Chondrocyte (in vitro differentiated cells): ENCODE measurements at regions not wholly inside any gene's neighbourhood (a gene's known extent, or its start where the extent isn't known, plus 50 kb on each side); places are given as distances from the start of the nearest gene placed in this dataset.
"Not testable (repeated sequence)": the region's sequence is repeated elsewhere in the genome, so short reads cannot be mapped to it uniquely, and the experiment has no call there.

Source experiments
- DNase-seq: peaks from one replicate; pipeline ENCODE4 v3.0.0; 2021; ENCODE audit warnings: mixed read lengths, low spot score
- H3K27ac Mint-ChIP-seq: one replicate; pipeline ENCODE4 v1.8.0; 2021; ENCODE audit warnings: mild to moderate bottlenecking, moderate library complexity, mixed read lengths; ENCODE audit not compliant: unreplicated experiment
- H3K27me3 Mint-ChIP-seq: 2 replicates; pipeline ENCODE4 v1.8.0; 2021; ENCODE audit warnings: low read depth, mixed read lengths
- H3K36me3 Mint-ChIP-seq: 2 replicates; pipeline ENCODE4 v1.8.0; 2021; ENCODE audit warnings: low read depth, mixed read lengths
- H3K4me1 Mint-ChIP-seq: 2 replicates; pipeline ENCODE4 v1.8.0; 2021; ENCODE audit warnings: low read depth, mild to moderate bottlenecking, mixed read lengths
- H3K4me3 Mint-ChIP-seq: one replicate; pipeline ENCODE4 v1.8.0; 2021; ENCODE audit warnings: mild to moderate bottlenecking, moderate library complexity, mixed read lengths; ENCODE audit not compliant: unreplicated experiment
- H3K9me3 Mint-ChIP-seq: 2 replicates; pipeline ENCODE4 v1.8.0; 2021; ENCODE audit warnings: low read depth, mixed read lengths
- CTCF ChIP-seq: fragments of 200-600 bp; sonication (generic); IDR thresholded peaks from 2 replicates; pipeline ENCODE4 v1.5.0; 2021; ENCODE audit warnings: antibody characterized with exemption, mild to moderate bottlenecking, moderate library complexity

GRCh38 chr1:220448217-220448616 is 79.7 kb upstream of the MARK1 start:
- no peaks in the 10 kb centered on the region for H3K4me1 Mint-ChIP-seq
- peaks cover 43% of the 10 kb centered on the region for H3K27me3 Mint-ChIP-seq
- no peak for DNase-seq
- no peak for TF ChIP-seq CTCF
- no peaks in the 10 kb centered on the region for H3K36me3 Mint-ChIP-seq
- peaks cover 7% of the 10 kb centered on the region for H3K9me3 Mint-ChIP-seq
- H3K4me3 Mint-ChIP-seq = no peak overlapping the region
- H3K27ac Mint-ChIP-seq = no peak overlapping the region

- not testable (repeated sequence) for H3K4me3 Mint-ChIP-seq, H3K27ac Mint-ChIP-seq, H3K4me1 Mint-ChIP-seq, DNase-seq, H3K9me3 Mint-ChIP-seq, H3K36me3 Mint-ChIP-seq
- peaks cover 26% of the 10 kb centered on the region for H3K27me3 Mint-ChIP-seq
These were observed 83.3 kb upstream of the MARK1 start for GRCh38 chr1:220444586-220444985.

- TF ChIP-seq CTCF = no peak
- DNase-seq = no peak
- no peak overlapping the region for H3K27ac Mint-ChIP-seq
- peaks cover 7% of the 10 kb centered on the region for H3K9me3 Mint-ChIP-seq
- H3K4me1 Mint-ChIP-seq = peaks cover 7% of the 10 kb centered on the region
- H3K27me3 Mint-ChIP-seq = peaks cover 21% of the 10 kb centered on the region
- H3K4me3 Mint-ChIP-seq = no peak overlapping the region
- no peaks in the 10 kb centered on the region for H3K36me3 Mint-ChIP-seq
These were observed 86.7 kb upstream of the MARK1 start for GRCh38 chr1:220441211-220441610.

GRCh38 chr1:220438741-220439140 is 89.2 kb upstream of the MARK1 start:
- Mint-ChIP-seq H3K27ac (no peak overlapping the region), H3K27me3 (peaks cover 15% of the 10 kb centered on the region), H3K9me3 (peaks cover 2% of the 10 kb centered on the region), H3K4me3 (no peak overlapping the region), H3K36me3 (no peaks in the 10 kb centered on the region), H3K4me1 (peaks cover 7% of the 10 kb centered on the region)
- DNase-seq = no peak
- TF ChIP-seq CTCF = no peak

- H3K4me3 Mint-ChIP-seq = no peak overlapping the region
- peaks cover 7% of the 10 kb centered on the region for H3K4me1 Mint-ChIP-seq
- no peak for TF ChIP-seq CTCF
- no peaks in the 10 kb centered on the region for H3K36me3 Mint-ChIP-seq
- no peak for DNase-seq
- H3K27me3 Mint-ChIP-seq = peaks cover 13% of the 10 kb centered on the region
- no peak overlapping the region for H3K27ac Mint-ChIP-seq
- H3K9me3 Mint-ChIP-seq = no peaks in the 10 kb centered on the region
These were observed 95.5 kb upstream of the MARK1 start for GRCh38 chr1:220432408-220432807.

- Mint-ChIP-seq H3K9me3 (no peaks in the 10 kb centered on the region), H3K4me1 (peaks cover 7% of the 10 kb centered on the region), H3K36me3 (no peaks in the 10 kb centered on the region), H3K27me3 (peaks cover 13% of the 10 kb centered on the region), H3K27ac (no peak overlapping the region), H3K4me3 (no peak overlapping the region)
- no peak for DNase-seq
- TF ChIP-seq CTCF = no peak
These were observed 96.2 kb upstream of the MARK1 start for GRCh38 chr1:220431554-220432239.
